Activated CD8-positive, alpha-beta memory T cell treated with anti-CD3 and anti-CD28 coated beads for 48 hours (primary cell): ENCODE measurements at regions not wholly inside any gene's neighbourhood (a gene's known extent, or its start where the extent isn't known, plus 50 kb on each side); places are given as distances from the start of the nearest gene placed in this dataset.

Source experiments
- DNase-seq, 3 experiments: peaks; one replicate each; pipeline ENCODE4 v3.0.0-alpha.2; 2020; ENCODE audit warnings: low read depth in 2 of 3, low spot score in 2 of 3

- no peak for DNase-seq
Observed at GRCh38 chr1:96992871-96993270, 271.3 kb downstream of the PTBP2 start.

GRCh38 chr1:96995351-96995750 lies 273.8 kb downstream of the PTBP2 start:
- DNase-seq, result no peak

- no peak for DNase-seq
Observed at GRCh38 chr1:96996001-96996400, 274.4 kb downstream of the PTBP2 start.

GRCh38 chr1:96997717-96998116 lies 276.1 kb downstream of the PTBP2 start:
- DNase-seq, result no peak

GRCh38 chr1:96998466-96998865 lies 276.9 kb downstream of the PTBP2 start:
- no peak for DNase-seq

GRCh38 chr1:96999191-96999590 lies 277.6 kb downstream of the PTBP2 start:
- DNase-seq, result no peak

- no peak for DNase-seq
Observed at GRCh38 chr1:97004054-97004453, 282.5 kb downstream of the PTBP2 start.

GRCh38 chr1:97004743-97005142 lies 283.2 kb downstream of the PTBP2 start:
- DNase-seq, result no peak

GRCh38 chr1:97006044-97006661 lies 284.6 kb downstream of the PTBP2 start:
- no peak for DNase-seq

GRCh38 chr1:97007840-97008604 lies 286.4 kb downstream of the PTBP2 start:
- DNase-seq, result no peak

- DNase-seq, result no peak
Observed at GRCh38 chr1:97010566-97011264, 289.1 kb downstream of the PTBP2 start.

GRCh38 chr1:97013136-97013535 lies 291.6 kb downstream of the PTBP2 start:
- DNase-seq, result no peak

GRCh38 chr1:97013941-97014340 lies 292.4 kb downstream of the PTBP2 start:
- DNase-seq, result no peak

- DNase-seq, result no peak
Observed at GRCh38 chr1:97014426-97014825, 292.8 kb downstream of the PTBP2 start.

GRCh38 chr1:97017895-97018294 lies 296.3 kb downstream of the PTBP2 start:
- no peak for DNase-seq
